GM23338 (cell line): ENCODE measurements at regions not wholly inside any gene's neighbourhood (a gene's known extent, or its start where the extent isn't known, plus 50 kb on each side); places are given as distances from the start of the nearest gene placed in this dataset.

Source experiments
- ATAC-seq: fragments of 200-7000 bp; cut with Tn5 transposase; 3 replicates; pipeline ENCODE4 v1.9.1; 2020
- DNase-seq: peaks from one replicate; pipeline ENCODE4 v3.0.0-alpha.2; 2015; ENCODE audit warnings: low spot score
- H2AFZ ChIP-seq: fragments of 200-600 bp; sonication (generic); 2 replicates; pipeline ENCODE4 v1.8.0; 2016; ENCODE audit warnings: antibody characterized with exemption, mild to moderate bottlenecking, moderate library complexity
- H3F3A ChIP-seq: fragments of 200-600 bp; sonication (generic); replicated peaks from 2 replicates; pipeline ENCODE4 v1.8.0; 2017; ENCODE audit warnings: antibody characterized with exemption, mixed run types, low read depth
- H3K27ac ChIP-seq: fragments of 200-600 bp; sonication (generic); 2 replicates; pipeline ENCODE4 v1.6.1; 2016; ENCODE audit warnings: low read depth
- H3K27me3 ChIP-seq: fragments of 200-600 bp; sonication (generic); 2 replicates; pipeline ENCODE4 v1.8.0; 2016; ENCODE audit warnings: mild to moderate bottlenecking, mixed run types, moderate library complexity; ENCODE audit not compliant: insufficient read depth
- H3K36me3 ChIP-seq: fragments of 200-600 bp; sonication (generic); 2 replicates; pipeline ENCODE4 v1.8.0; 2016; ENCODE audit warnings: mild to moderate bottlenecking; ENCODE audit not compliant: insufficient read depth
- H3K4me1 ChIP-seq: fragments of 200-600 bp; sonication (generic); 2 replicates; pipeline ENCODE4 v1.8.0; 2016; ENCODE audit warnings: mild to moderate bottlenecking, moderate library complexity; ENCODE audit not compliant: insufficient read depth
- H3K4me2 ChIP-seq: fragments of 200-600 bp; sonication (generic); 2 replicates; pipeline ENCODE4 v1.7.1; 2017; ENCODE audit warnings: mixed run types
- H3K4me3 ChIP-seq: fragments of 200-600 bp; sonication (generic); 2 replicates; pipeline ENCODE4 v1.6.1; 2016; ENCODE audit warnings: mixed run types
- H3K79me2 ChIP-seq: fragments of 200-600 bp; sonication (generic); replicated peaks from 2 replicates; pipeline ENCODE4 v1.8.0; 2017; ENCODE audit warnings: mild to moderate bottlenecking; ENCODE audit not compliant: insufficient read depth
- H3K9me2 ChIP-seq: fragments of 200-600 bp; sonication (generic); 2 replicates; pipeline ENCODE4 v1.8.0; 2017; ENCODE audit not compliant: insufficient read depth
- H4K20me1 ChIP-seq: fragments of 200-600 bp; sonication (generic); replicated peaks from 2 replicates; pipeline ENCODE4 v1.8.0; 2017; ENCODE audit warnings: mild to moderate bottlenecking; ENCODE audit not compliant: insufficient read depth
- H3K27ac Mint-ChIP-seq: 2 replicates; pipeline ENCODE4 v1.8.0; 2020; ENCODE audit warnings: inconsistent platforms, mild to moderate bottlenecking, moderate library complexity, mixed read lengths
- H3K27me3 Mint-ChIP-seq: 3 replicates; pipeline ENCODE4 v1.8.0; 2022; ENCODE audit warnings: low read depth, mild to moderate bottlenecking, moderate library complexity, mixed read lengths, inconsistent platforms; ENCODE audit not compliant: insufficient read depth, poor library complexity
- H3K36me3 Mint-ChIP-seq: 3 replicates; pipeline ENCODE4 v1.8.0; 2021; ENCODE audit warnings: low read depth, mild to moderate bottlenecking, inconsistent platforms, moderate library complexity, mixed read lengths
- H3K4me1 Mint-ChIP-seq: 3 replicates; pipeline ENCODE4 v1.8.0; 2020; ENCODE audit warnings: mild to moderate bottlenecking, inconsistent platforms, mixed read lengths
- H3K4me3 Mint-ChIP-seq: 3 replicates; pipeline ENCODE4 v1.8.0; 2021; ENCODE audit warnings: moderate library complexity, mild to moderate bottlenecking, inconsistent platforms, mixed read lengths
- H3K9me3 Mint-ChIP-seq: 3 replicates; pipeline ENCODE4 v1.8.0; 2020; ENCODE audit warnings: moderate library complexity, mild to moderate bottlenecking, inconsistent platforms, mixed read lengths
- CREB1 ChIP-seq: fragments of 250-450 bp; sonication (Bioruptor Pico); IDR thresholded peaks from 2 replicates; pipeline ENCODE4 v1.5.0; 2020; ENCODE audit warnings: low read depth, mild to moderate bottlenecking, moderate library complexity
- EZH2 ChIP-seq: fragments of 200-600 bp; sonication (generic); IDR thresholded peaks from one replicate; pipeline ENCODE4 v1.8.0; 2017; ENCODE audit warnings: antibody characterized with exemption, mild to moderate bottlenecking, low read depth; ENCODE audit not compliant: unreplicated experiment
- EZH2phosphoT487 ChIP-seq: fragments of 200-600 bp; sonication (generic); IDR thresholded peaks from one replicate; pipeline ENCODE4 v1.8.1; 2018; ENCODE audit warnings: antibody characterized with exemption; ENCODE audit not compliant: unreplicated experiment
- JUNB ChIP-seq: IDR thresholded peaks from one replicate; pipeline ENCODE4 v1.6.1; 2016; ENCODE audit warnings: antibody characterized with exemption; ENCODE audit not compliant: unreplicated experiment
- NANOG ChIP-seq: IDR thresholded peaks from 2 replicates; pipeline ENCODE4 v1.6.1; 2016; ENCODE audit warnings: antibody characterized with exemption, borderline replicate concordance
- POLR2AphosphoS5 ChIP-seq: IDR thresholded peaks from 2 replicates; pipeline ENCODE4 v1.6.1; 2016; ENCODE audit warnings: antibody characterized with exemption, low read depth
- STAT1 ChIP-seq: IDR thresholded peaks from one replicate; pipeline ENCODE4 v1.6.1; 2016; ENCODE audit warnings: antibody characterized with exemption; ENCODE audit not compliant: unreplicated experiment
- ZNF114 ChIP-seq: fragments of 250-450 bp; sonication (Bioruptor Pico); IDR thresholded peaks from 2 replicates; pipeline ENCODE4 v1.5.0; 2020; ENCODE audit warnings: mild to moderate bottlenecking, moderate library complexity
- ZNF331 ChIP-seq: fragments of 250-450 bp; sonication (Bioruptor Pico); IDR thresholded peaks from 2 replicates; pipeline ENCODE4 v1.5.0; 2020; ENCODE audit warnings: low read depth, mild to moderate bottlenecking, moderate library complexity
- TF ChIP-seq, protein P1 (sequence below): fragments of 250-450 bp; sonication (Bioruptor Pico); IDR thresholded peaks from 2 replicates; pipeline ENCODE4 v1.5.0; 2020; ENCODE audit warnings: mild to moderate bottlenecking, moderate library complexity
- TF ChIP-seq, protein P2 (sequence below), 2 experiments: fragments of 200-600 bp in 1 of 2; sonication (generic) in 1 of 2; conservative IDR thresholded peaks; 2 replicates each; pipeline versions ENCODE4 v1.5.1 to v1.6.1; 2016 to 2017; ENCODE audit warnings: antibody characterized with exemption in 2 of 2, low read depth in 2 of 2, mild to moderate bottlenecking in 2 of 2, moderate library complexity in 1 of 2
- TF ChIP-seq, protein P3 (sequence below): IDR thresholded peaks from one replicate; pipeline ENCODE4 v1.6.1; 2018; ENCODE audit warnings: antibody characterized with exemption; ENCODE audit not compliant: unreplicated experiment
- TF ChIP-seq, protein P4 (sequence below): IDR thresholded peaks from 2 replicates; pipeline ENCODE4 v1.6.1; 2016; ENCODE audit warnings: antibody characterized with exemption

DNA sequence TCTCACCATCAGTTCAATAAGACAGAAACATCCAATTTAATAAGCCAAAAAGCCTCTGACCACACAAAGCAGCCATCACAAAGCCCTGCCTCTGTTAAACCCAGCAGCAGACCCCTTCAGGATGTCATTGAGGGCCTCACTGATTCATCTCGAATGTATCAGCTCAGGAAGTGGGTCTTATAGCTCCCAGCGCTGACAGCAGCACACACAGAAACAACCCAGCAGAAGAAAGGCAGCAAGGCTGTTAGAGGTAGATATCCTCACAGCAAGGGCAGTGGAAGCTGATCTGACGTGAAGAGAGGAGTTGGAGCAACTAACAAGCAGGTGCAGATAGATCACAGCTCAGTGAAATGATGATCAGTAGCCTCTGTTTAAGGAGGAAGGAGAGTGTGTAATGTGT is 86.2 kb upstream of the NCAM1 start:
- no peak overlapping the region; the same call in 1 of the 2 replicates for H3K27ac Mint-ChIP-seq
- Histone ChIP-seq H3K27ac (no peak overlapping the region), H3K9me2 (no peaks in the 10 kb centered on the region), H3K4me2 (no peak overlapping the region), H3K36me3 (no peaks in the 10 kb centered on the region), H3K4me3 (no peak overlapping the region), H4K20me1 (no peaks in the 10 kb centered on the region), H3F3A (no peaks in the 10 kb centered on the region), H3K79me2 (no peaks in the 10 kb centered on the region), H3K27me3 (no peaks in the 10 kb centered on the region), H2AFZ (no peak overlapping the region), H3K4me1 (peaks cover 8% of the 10 kb centered on the region)
- peaks cover 14% of the 10 kb centered on the region for H3K4me1 Mint-ChIP-seq
- peaks cover 3% of the 10 kb centered on the region for H3K27me3 Mint-ChIP-seq
- no peak overlapping the region for H3K4me3 Mint-ChIP-seq
- TF ChIP-seq ZNF114 (CRISPR knock-in tag) (no peak), ZNF331 (CRISPR knock-in tag) (no peak), JUNB (no peak), NANOG (no peak), EZH2 (no peak), POLR2AphosphoS5 (no peak), STAT1 (no peak), CREB1 (CRISPR knock-in tag) (no peak), EZH2phosphoT487 (no peak)
- TF ChIP-seq, protein P1, sequence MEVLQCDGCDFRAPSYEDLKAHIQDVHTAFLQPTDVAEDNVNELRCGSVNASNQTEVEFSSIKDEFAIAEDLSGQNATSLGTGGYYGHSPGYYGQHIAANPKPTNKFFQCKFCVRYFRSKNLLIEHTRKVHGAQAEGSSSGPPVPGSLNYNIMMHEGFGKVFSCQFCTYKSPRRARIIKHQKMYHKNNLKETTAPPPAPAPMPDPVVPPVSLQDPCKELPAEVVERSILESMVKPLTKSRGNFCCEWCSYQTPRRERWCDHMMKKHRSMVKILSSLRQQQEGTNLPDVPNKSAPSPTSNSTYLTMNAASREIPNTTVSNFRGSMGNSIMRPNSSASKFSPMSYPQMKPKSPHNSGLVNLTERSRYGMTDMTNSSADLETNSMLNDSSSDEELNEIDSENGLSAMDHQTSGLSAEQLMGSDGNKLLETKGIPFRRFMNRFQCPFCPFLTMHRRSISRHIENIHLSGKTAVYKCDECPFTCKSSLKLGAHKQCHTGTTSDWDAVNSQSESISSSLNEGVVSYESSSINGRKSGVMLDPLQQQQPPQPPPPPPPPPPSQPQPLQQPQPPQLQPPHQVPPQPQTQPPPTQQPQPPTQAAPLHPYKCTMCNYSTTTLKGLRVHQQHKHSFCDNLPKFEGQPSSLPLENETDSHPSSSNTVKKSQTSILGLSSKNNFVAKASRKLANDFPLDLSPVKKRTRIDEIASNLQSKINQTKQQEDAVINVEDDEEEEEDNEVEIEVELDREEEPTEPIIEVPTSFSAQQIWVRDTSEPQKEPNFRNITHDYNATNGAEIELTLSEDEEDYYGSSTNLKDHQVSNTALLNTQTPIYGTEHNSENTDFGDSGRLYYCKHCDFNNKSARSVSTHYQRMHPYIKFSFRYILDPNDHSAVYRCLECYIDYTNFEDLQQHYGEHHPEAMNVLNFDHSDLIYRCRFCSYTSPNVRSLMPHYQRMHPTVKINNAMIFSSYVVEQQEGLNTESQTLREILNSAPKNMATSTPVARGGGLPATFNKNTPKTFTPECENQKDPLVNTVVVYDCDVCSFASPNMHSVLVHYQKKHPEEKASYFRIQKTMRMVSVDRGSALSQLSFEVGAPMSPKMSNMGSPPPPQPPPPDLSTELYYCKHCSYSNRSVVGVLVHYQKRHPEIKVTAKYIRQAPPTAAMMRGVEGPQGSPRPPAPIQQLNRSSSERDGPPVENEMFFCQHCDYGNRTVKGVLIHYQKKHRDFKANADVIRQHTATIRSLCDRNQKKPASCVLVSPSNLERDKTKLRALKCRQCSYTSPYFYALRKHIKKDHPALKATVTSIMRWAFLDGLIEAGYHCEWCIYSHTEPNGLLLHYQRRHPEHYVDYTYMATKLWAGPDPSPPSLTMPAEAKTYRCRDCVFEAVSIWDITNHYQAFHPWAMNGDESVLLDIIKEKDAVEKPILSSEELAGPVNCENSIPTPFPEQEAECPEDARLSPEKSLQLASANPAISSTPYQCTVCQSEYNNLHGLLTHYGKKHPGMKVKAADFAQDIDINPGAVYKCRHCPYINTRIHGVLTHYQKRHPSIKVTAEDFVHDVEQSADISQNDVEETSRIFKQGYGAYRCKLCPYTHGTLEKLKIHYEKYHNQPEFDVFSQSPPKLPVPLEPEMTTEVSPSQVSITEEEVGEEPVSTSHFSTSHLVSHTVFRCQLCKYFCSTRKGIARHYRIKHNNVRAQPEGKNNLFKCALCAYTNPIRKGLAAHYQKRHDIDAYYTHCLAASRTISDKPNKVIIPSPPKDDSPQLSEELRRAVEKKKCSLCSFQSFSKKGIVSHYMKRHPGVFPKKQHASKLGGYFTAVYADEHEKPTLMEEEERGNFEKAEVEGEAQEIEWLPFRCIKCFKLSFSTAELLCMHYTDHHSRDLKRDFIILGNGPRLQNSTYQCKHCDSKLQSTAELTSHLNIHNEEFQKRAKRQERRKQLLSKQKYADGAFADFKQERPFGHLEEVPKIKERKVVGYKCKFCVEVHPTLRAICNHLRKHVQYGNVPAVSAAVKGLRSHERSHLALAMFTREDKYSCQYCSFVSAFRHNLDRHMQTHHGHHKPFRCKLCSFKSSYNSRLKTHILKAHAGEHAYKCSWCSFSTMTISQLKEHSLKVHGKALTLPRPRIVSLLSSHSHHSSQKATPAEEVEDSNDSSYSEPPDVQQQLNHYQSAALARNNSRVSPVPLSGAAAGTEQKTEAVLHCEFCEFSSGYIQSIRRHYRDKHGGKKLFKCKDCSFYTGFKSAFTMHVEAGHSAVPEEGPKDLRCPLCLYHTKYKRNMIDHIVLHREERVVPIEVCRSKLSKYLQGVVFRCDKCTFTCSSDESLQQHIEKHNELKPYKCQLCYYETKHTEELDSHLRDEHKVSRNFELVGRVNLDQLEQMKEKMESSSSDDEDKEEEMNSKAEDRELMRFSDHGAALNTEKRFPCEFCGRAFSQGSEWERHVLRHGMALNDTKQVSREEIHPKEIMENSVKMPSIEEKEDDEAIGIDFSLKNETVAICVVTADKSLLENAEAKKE (CRISPR knock-in tag), result no peak
- TF ChIP-seq, protein P2, sequence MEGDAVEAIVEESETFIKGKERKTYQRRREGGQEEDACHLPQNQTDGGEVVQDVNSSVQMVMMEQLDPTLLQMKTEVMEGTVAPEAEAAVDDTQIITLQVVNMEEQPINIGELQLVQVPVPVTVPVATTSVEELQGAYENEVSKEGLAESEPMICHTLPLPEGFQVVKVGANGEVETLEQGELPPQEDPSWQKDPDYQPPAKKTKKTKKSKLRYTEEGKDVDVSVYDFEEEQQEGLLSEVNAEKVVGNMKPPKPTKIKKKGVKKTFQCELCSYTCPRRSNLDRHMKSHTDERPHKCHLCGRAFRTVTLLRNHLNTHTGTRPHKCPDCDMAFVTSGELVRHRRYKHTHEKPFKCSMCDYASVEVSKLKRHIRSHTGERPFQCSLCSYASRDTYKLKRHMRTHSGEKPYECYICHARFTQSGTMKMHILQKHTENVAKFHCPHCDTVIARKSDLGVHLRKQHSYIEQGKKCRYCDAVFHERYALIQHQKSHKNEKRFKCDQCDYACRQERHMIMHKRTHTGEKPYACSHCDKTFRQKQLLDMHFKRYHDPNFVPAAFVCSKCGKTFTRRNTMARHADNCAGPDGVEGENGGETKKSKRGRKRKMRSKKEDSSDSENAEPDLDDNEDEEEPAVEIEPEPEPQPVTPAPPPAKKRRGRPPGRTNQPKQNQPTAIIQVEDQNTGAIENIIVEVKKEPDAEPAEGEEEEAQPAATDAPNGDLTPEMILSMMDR (conservative IDR thresholded peaks at IDR 0.05; ENCODE audit: low read depth in 2 of 2), result no peak
- TF ChIP-seq, protein P3, sequence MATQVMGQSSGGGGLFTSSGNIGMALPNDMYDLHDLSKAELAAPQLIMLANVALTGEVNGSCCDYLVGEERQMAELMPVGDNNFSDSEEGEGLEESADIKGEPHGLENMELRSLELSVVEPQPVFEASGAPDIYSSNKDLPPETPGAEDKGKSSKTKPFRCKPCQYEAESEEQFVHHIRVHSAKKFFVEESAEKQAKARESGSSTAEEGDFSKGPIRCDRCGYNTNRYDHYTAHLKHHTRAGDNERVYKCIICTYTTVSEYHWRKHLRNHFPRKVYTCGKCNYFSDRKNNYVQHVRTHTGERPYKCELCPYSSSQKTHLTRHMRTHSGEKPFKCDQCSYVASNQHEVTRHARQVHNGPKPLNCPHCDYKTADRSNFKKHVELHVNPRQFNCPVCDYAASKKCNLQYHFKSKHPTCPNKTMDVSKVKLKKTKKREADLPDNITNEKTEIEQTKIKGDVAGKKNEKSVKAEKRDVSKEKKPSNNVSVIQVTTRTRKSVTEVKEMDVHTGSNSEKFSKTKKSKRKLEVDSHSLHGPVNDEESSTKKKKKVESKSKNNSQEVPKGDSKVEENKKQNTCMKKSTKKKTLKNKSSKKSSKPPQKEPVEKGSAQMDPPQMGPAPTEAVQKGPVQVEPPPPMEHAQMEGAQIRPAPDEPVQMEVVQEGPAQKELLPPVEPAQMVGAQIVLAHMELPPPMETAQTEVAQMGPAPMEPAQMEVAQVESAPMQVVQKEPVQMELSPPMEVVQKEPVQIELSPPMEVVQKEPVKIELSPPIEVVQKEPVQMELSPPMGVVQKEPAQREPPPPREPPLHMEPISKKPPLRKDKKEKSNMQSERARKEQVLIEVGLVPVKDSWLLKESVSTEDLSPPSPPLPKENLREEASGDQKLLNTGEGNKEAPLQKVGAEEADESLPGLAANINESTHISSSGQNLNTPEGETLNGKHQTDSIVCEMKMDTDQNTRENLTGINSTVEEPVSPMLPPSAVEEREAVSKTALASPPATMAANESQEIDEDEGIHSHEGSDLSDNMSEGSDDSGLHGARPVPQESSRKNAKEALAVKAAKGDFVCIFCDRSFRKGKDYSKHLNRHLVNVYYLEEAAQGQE, result no peak
- TF ChIP-seq, protein P4, sequence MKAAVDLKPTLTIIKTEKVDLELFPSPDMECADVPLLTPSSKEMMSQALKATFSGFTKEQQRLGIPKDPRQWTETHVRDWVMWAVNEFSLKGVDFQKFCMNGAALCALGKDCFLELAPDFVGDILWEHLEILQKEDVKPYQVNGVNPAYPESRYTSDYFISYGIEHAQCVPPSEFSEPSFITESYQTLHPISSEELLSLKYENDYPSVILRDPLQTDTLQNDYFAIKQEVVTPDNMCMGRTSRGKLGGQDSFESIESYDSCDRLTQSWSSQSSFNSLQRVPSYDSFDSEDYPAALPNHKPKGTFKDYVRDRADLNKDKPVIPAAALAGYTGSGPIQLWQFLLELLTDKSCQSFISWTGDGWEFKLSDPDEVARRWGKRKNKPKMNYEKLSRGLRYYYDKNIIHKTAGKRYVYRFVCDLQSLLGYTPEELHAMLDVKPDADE, result no peak
- no peaks in the 10 kb centered on the region for H3K9me3 Mint-ChIP-seq
- H3K36me3 Mint-ChIP-seq, result no peaks in the 10 kb centered on the region
- ATAC-seq (no peak), DNase-seq (no peak)
